Keratinocyte (primary cell): ENCODE measurements at regions not wholly inside any gene's neighbourhood (a gene's known extent, or its start where the extent isn't known, plus 50 kb on each side); places are given as distances from the start of the nearest gene placed in this dataset.

Source experiments
- DNase-seq: peaks from one replicate; pipeline ENCODE4 v3.0.0-alpha.2; 2011; ENCODE audit warnings: low read depth, missing footprints, low spot score
- FAIRE-seq: peaks from 2 replicates; lab custom pipeline; 2011; peaks lifted over from hg19 to GRCh38; lab: Jason Lieb, UNC
- H2AFZ ChIP-seq: 2 replicates; pipeline ENCODE4 v1.6.0; 2012; ENCODE audit warnings: low read length, control low read depth, inconsistent platforms; ENCODE audit not compliant: control insufficient read depth
- H3K27ac ChIP-seq: 2 replicates; pipeline ENCODE4 v1.5.1; 2011; ENCODE audit warnings: low read length; ENCODE audit not compliant: control insufficient read depth, insufficient read depth
- H3K27me3 ChIP-seq: 3 replicates; pipeline ENCODE4 v1.6.0; 2011; ENCODE audit warnings: low read length; ENCODE audit not compliant: control insufficient read depth, insufficient read depth; ENCODE audit errors: extremely low read depth
- H3K36me3 ChIP-seq, 2 experiments: 2 replicates in 1 of 2; 3 replicates in 1 of 2; pipeline ENCODE4 v1.5.1; 2011; ENCODE audit warnings: low read length in 2 of 2, mild to moderate bottlenecking in 1 of 2; ENCODE audit not compliant: control insufficient read depth in 2 of 2, insufficient read depth in 2 of 2; ENCODE audit errors: extremely low read depth in 1 of 2
- H3K4me1 ChIP-seq: 3 replicates; pipeline ENCODE4 v1.5.1; 2011; ENCODE audit warnings: low read length; ENCODE audit not compliant: control insufficient read depth, insufficient read depth; ENCODE audit errors: extremely low read depth
- H3K4me2 ChIP-seq: 3 replicates; pipeline ENCODE4 v1.6.0; 2011; ENCODE audit warnings: low read depth, low read length; ENCODE audit not compliant: control insufficient read depth, insufficient read depth; ENCODE audit errors: extremely low read depth
- H3K4me3 ChIP-seq, 3 experiments: fragments of 200-600 bp in 1 of 3; sonication (generic) in 1 of 3; 2 replicates in 2 of 3; 3 replicates in 1 of 3; pipeline ENCODE4 v1.5.1; 2011 to 2016; ENCODE audit warnings: low read length in 3 of 3, mild to moderate bottlenecking in 3 of 3, control low read depth in 2 of 3, inconsistent platforms in 1 of 3, low read depth in 1 of 3, mixed read lengths in 1 of 3, mixed run types in 1 of 3, moderate library complexity in 1 of 3; ENCODE audit not compliant: control insufficient read depth in 2 of 3, insufficient read depth in 2 of 3; ENCODE audit errors: extremely low read depth in 1 of 3
- H3K79me2 ChIP-seq: 2 replicates; pipeline ENCODE4 v1.6.0; 2012; ENCODE audit warnings: low read length; ENCODE audit not compliant: control insufficient read depth, insufficient read depth
- H3K9ac ChIP-seq: 3 replicates; pipeline ENCODE4 v1.6.0; 2011; ENCODE audit warnings: low read length; ENCODE audit not compliant: control insufficient read depth, insufficient read depth; ENCODE audit errors: extremely low read depth
- H3K9me1 ChIP-seq: 3 replicates; pipeline ENCODE4 v1.6.0; 2011; ENCODE audit warnings: low read length; ENCODE audit not compliant: control insufficient read depth, insufficient read depth; ENCODE audit errors: extremely low read depth
- H3K9me3 ChIP-seq: 2 replicates; pipeline ENCODE4 v1.5.1; 2012; ENCODE audit warnings: low read depth, low read length; ENCODE audit not compliant: control insufficient read depth
- H4K20me1 ChIP-seq: 3 replicates; pipeline ENCODE4 v1.6.0; 2011; ENCODE audit warnings: low read length; ENCODE audit not compliant: control insufficient read depth, insufficient read depth; ENCODE audit errors: extremely low read depth
- EZH2 ChIP-seq: IDR thresholded peaks from one replicate; pipeline ENCODE4 v1.6.1; 2012; ENCODE audit warnings: inconsistent platforms, mild to moderate bottlenecking, low read length, moderate library complexity
- dilution Hi-C: fragments of 300-500 bp; cut with MboI; formaldehyde crosslinking; loops from one replicate; pipeline ENCODE4 v1.7.0; 2020; ENCODE audit warnings: low sequenced_read_pairs; ENCODE audit not compliant: extremely low pct_ligation_motif_present
- TF ChIP-seq, protein P1 (sequence below), 3 experiments: IDR thresholded peaks in 1 of 3; conservative IDR thresholded peaks in 1 of 3; optimal IDR thresholded peaks in 1 of 3; 2 replicates in 2 of 3; 3 replicates in 1 of 3; pipeline versions ENCODE3 to v1.5.1; 2011; ENCODE audit warnings: low read length in 3 of 3, mild to moderate bottlenecking in 3 of 3, moderate library complexity in 2 of 3, control low read depth in 1 of 3, inconsistent platforms in 1 of 3; ENCODE audit not compliant: insufficient read depth in 2 of 3; ENCODE audit errors: extremely low read depth in 1 of 3

DNA sequence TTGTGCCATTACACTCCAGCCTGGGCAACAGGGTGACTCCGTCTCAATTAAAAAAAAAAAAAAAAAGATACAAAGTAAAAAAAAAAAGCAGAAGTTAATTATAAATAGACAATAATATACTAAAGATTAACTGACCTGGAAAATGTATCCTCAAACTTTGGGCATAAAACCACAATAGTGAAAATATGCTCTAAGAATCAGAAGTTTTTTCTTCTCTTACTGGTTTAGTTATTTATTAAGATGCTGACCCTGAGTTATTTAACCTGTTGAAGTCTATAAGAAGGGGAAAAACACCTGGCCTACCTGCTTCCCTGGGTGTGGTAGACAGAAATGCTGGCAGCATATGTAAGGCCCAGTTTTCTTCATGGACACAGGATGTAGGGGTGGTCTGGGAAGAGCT is 133.7 kb upstream of the MLIP start:
- no peak overlapping the region for H3K4me2 ChIP-seq
- no peaks in the 10 kb centered on the region for H4K20me1 ChIP-seq
- no peaks in the 10 kb centered on the region for H3K36me3 ChIP-seq
- H3K27ac ChIP-seq: no peak overlapping the region
- no peak overlapping the region for H3K9ac ChIP-seq
- dilution Hi-C loops: no loop called here
- no peaks in the 10 kb centered on the region for H3K9me3 ChIP-seq
- H3K27me3 ChIP-seq: no peaks in the 10 kb centered on the region
- no peak overlapping the region for H3K4me3 ChIP-seq
- TF ChIP-seq EZH2: no peak
- TF ChIP-seq, protein P1, sequence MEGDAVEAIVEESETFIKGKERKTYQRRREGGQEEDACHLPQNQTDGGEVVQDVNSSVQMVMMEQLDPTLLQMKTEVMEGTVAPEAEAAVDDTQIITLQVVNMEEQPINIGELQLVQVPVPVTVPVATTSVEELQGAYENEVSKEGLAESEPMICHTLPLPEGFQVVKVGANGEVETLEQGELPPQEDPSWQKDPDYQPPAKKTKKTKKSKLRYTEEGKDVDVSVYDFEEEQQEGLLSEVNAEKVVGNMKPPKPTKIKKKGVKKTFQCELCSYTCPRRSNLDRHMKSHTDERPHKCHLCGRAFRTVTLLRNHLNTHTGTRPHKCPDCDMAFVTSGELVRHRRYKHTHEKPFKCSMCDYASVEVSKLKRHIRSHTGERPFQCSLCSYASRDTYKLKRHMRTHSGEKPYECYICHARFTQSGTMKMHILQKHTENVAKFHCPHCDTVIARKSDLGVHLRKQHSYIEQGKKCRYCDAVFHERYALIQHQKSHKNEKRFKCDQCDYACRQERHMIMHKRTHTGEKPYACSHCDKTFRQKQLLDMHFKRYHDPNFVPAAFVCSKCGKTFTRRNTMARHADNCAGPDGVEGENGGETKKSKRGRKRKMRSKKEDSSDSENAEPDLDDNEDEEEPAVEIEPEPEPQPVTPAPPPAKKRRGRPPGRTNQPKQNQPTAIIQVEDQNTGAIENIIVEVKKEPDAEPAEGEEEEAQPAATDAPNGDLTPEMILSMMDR (optimal IDR thresholded peaks at IDR 0.05 in 1 of 3, IDR thresholded peaks at IDR 0.05 in 1 of 3, conservative IDR thresholded peaks at IDR 0.05 in 1 of 3; ENCODE audit: extremely low read depth in 1 of 3, insufficient read depth in 2 of 3, low read length in 3 of 3): no peak
- DNase-seq: no peak
- no peaks in the 10 kb centered on the region for H3K9me1 ChIP-seq
- H2AFZ ChIP-seq: no peak overlapping the region
- H3K4me1 ChIP-seq: peaks cover 7% of the 10 kb centered on the region
- H3K79me2 ChIP-seq: no peaks in the 10 kb centered on the region
- FAIRE-seq: no peak

DNA sequence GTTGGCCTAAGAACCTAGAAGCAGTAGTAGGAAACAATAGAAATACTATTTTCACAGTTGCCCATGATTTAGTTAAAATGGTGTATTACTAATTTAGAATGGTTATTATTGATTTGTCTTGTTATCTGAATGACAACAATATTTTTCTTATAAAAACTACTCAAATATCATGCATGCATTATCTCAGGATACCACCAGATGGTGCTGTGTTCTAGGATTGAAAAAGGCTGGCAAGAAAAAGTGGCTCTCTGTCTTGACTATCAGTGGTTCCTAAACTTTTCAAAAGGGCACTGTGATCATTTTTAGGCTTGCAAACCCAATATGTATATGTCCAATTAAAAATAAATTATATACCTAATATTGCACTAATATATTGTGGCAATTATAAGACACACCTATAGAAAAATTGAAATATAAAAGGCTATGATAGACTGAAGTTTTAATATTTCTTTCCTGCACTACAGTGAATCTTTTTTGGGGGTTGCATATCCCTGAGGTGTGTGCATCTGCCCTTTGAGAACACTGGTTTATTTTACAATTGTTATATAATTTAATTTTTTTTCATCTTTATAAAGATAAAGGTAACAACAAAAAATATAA is 131.7 kb upstream of the MLIP start:
- Histone ChIP-seq H3K4me3 (no peak overlapping the region), H3K36me3 (no peaks in the 10 kb centered on the region), H3K79me2 (no peaks in the 10 kb centered on the region), H3K9ac (no peak overlapping the region), H3K9me3 (no peaks in the 10 kb centered on the region), H4K20me1 (no peaks in the 10 kb centered on the region), H3K4me2 (no peak overlapping the region), H3K27ac (no peak overlapping the region), H2AFZ (no peak overlapping the region), H3K4me1 (peaks cover 27% of the 10 kb centered on the region), H3K9me1 (no peaks in the 10 kb centered on the region), H3K27me3 (no peaks in the 10 kb centered on the region)
- dilution Hi-C loops: no loop called here
- no peak for DNase-seq
- peak; percentile 78 for FAIRE-seq
- TF ChIP-seq EZH2: no peak
- TF ChIP-seq, protein P1 (optimal IDR thresholded peaks at IDR 0.05 in 1 of 3, IDR thresholded peaks at IDR 0.05 in 1 of 3, conservative IDR thresholded peaks at IDR 0.05 in 1 of 3; ENCODE audit: extremely low read depth in 1 of 3, insufficient read depth in 2 of 3, low read length in 3 of 3): peak in 2 of 3 experiments; percentile 53 to 61
